Upper lobe of left lung (tissue), 6 donors: ENCODE measurements at regions not wholly inside any gene's neighbourhood (a gene's known extent, or its start where the extent isn't known, plus 50 kb on each side); places are given as distances from the start of the nearest gene placed in this dataset.

ENCODE experiments used
- ATAC-seq, 2 donors: fragments of 200-7000 bp; cut with Tn5 transposase; one replicate each; pipeline ENCODE4 v1.9.1; 2022; ENCODE audit warnings: mild to moderate bottlenecking in 2 of 2, moderate library complexity in 2 of 2; ENCODE audit not compliant: low FRiP score in 2 of 2
- DNase-seq, 2 donors: peaks; one replicate each; pipeline ENCODE4 v3.0.0-alpha.2; 2019 to 2020
- H3K27ac ChIP-seq, 4 donors: fragments of 200-600 bp; sonication (generic); one replicate each; pipeline ENCODE4 v1.5.1; 2016 to 2019
- H3K27me3 ChIP-seq, 4 donors: fragments of 200-600 bp; sonication (generic); one replicate each; pipeline ENCODE4 v1.5.1; 2017 to 2019
- H3K36me3 ChIP-seq, 4 donors: fragments of 200-600 bp; sonication (generic); one replicate each; pipeline ENCODE4 v1.5.1; 2016 to 2019
- H3K4me1 ChIP-seq, 4 donors: fragments of 200-600 bp; sonication (generic); one replicate each; pipeline ENCODE4 v1.5.1; 2018 to 2019
- H3K4me3 ChIP-seq, 4 donors: fragments of 200-600 bp; sonication (generic); one replicate each; pipeline ENCODE4 v1.5.1; 2017 to 2019; ENCODE audit warnings: mild to moderate bottlenecking in 2 of 4, moderate library complexity in 1 of 4
- H3K9me3 ChIP-seq, 4 donors: fragments of 200-600 bp; sonication (generic); one replicate each; pipeline ENCODE4 v1.5.1; 2018 to 2019
- CTCF ChIP-seq, 6 experiments: fragments of 450-650 bp in 4 of 6; fragments of 200-600 bp in 2 of 6; sonication (generic) in 2 of 6; IDR thresholded peaks; one replicate each; pipeline ENCODE4 v1.5.1; 2016 to 2019; ENCODE audit warnings: antibody characterized with exemption in 6 of 6
- EP300 ChIP-seq, 4 donors: sonication (generic); formaldehyde crosslinking; IDR thresholded peaks; one replicate each; pipeline ENCODE4 v1.5.1; 2017; ENCODE audit warnings: antibody characterized with exemption in 4 of 4, control low read depth in 2 of 4
- POLR2A ChIP-seq, 4 donors: fragments of 450-650 bp; IDR thresholded peaks; one replicate each; pipeline ENCODE4 v1.5.1; 2016 to 2017; ENCODE audit warnings: antibody characterized with exemption in 4 of 4, mild to moderate bottlenecking in 2 of 4
- POLR2AphosphoS5 ChIP-seq, 2 donors: sonication (generic); formaldehyde crosslinking; IDR thresholded peaks; one replicate each; pipeline ENCODE4 v1.5.1; 2017; ENCODE audit warnings: antibody characterized with exemption in 2 of 2
- WGBS, 2 donors: methylation state at CpG; one replicate each; pipeline ENCODE4 v1.1.5; 2017 to 2018; 5-methylcytosine and 5-hydroxymethylcytosine counted together
- donor health status: DM: no; HTN: no; CAD: no; lungs with moderate emphysema.
- donor health status: DM: no; HTN: yes; CAD: no; lungs with severe emphysema.

- H3K4me3 ChIP-seq, result no peak overlapping the region
- 18 to 21% methylated on average over 11 of the region's 11 CpGs for WGBS, 2 donors
- no peak for DNase-seq
- no peaks in the 10 kb centered on the region for H3K36me3 ChIP-seq
- no peak overlapping the region for H3K27ac ChIP-seq
- H3K27me3 ChIP-seq, result peaks cover 0 to 5% (median 0%) of the 10 kb centered on the region in 4 donors
- H3K9me3 ChIP-seq, result no peaks in the 10 kb centered on the region
- no peaks in the 10 kb centered on the region for H3K4me1 ChIP-seq
- no peak for ATAC-seq
- no peak for TF ChIP-seq POLR2AphosphoS5 (IDR thresholded peaks at IDR 0.05)
- no peak for TF ChIP-seq POLR2A (IDR thresholded peaks at IDR 0.05)
- TF ChIP-seq EP300 (IDR thresholded peaks at IDR 0.05), result no peak
- TF ChIP-seq CTCF (IDR thresholded peaks at IDR 0.05), result no peak
Observed at GRCh38 chr1:37391211-37392011, 83.0 kb upstream of the ZC3H12A start.

GRCh38 chr1:37392051-37392450, 82.3 kb upstream of the ZC3H12A start:
- Histone ChIP-seq H3K4me1 (no peaks in the 10 kb centered on the region), H3K9me3 (no peaks in the 10 kb centered on the region), H3K36me3 (no peaks in the 10 kb centered on the region), H3K27me3 (peaks cover 0 to 5% (median 0%) of the 10 kb centered on the region in 4 donors), H3K4me3 (no peak overlapping the region), H3K27ac (no peak overlapping the region)
- 64 to 67% methylated on average over 5 of the region's 5 CpGs for WGBS, 2 donors
- DNase-seq (no peak), ATAC-seq (no peak)
- TF ChIP-seq POLR2A (IDR thresholded peaks at IDR 0.05), result no peak
- no peak for TF ChIP-seq POLR2AphosphoS5 (IDR thresholded peaks at IDR 0.05)
- no peak for TF ChIP-seq EP300 (IDR thresholded peaks at IDR 0.05)
- TF ChIP-seq CTCF (IDR thresholded peaks at IDR 0.05), result no peak

- H3K27ac ChIP-seq, result no peak overlapping the region
Observed at GRCh38 chr1:37393173-37394120, 80.9 kb upstream of the ZC3H12A start.

More at GRCh38 chr1:37393173-37394120, 80.9 kb upstream of the ZC3H12A start:
- DNase-seq (no peak), ATAC-seq (no peak)
- Histone ChIP-seq H3K9me3 (no peaks in the 10 kb centered on the region), H3K4me3 (no peak overlapping the region), H3K36me3 (no peaks in the 10 kb centered on the region), H3K27me3 (peaks cover 0 to 5% (median 0%) of the 10 kb centered on the region in 4 donors), H3K4me1 (no peaks in the 10 kb centered on the region)
- TF ChIP-seq EP300 (IDR thresholded peaks at IDR 0.05) (no peak), POLR2A (IDR thresholded peaks at IDR 0.05) (no peak), POLR2AphosphoS5 (IDR thresholded peaks at IDR 0.05) (no peak), CTCF (IDR thresholded peaks at IDR 0.05) (no peak)
- 37 to 44% methylated on average over 10 to 11 of the region's 11 CpGs for WGBS, 2 donors
